Kidney (tissue), 13 donors: ENCODE measurements at regions not wholly inside any gene's neighbourhood (a gene's known extent, or its start where the extent isn't known, plus 50 kb on each side); places are given as distances from the start of the nearest gene placed in this dataset.
A peak's percentile ranks its signal among the peaks of the same experiment; 100 is the strongest.

Experiments
- DNase-seq, 5 donors: peaks; one replicate each; pipeline ENCODE4 v3.0.0-alpha.2; 2013 to 2020
- FAIRE-seq: peaks from 2 replicates; lab custom pipeline; 2012; peaks lifted over from hg19 to GRCh38; lab: Jason Lieb, UNC
- H3K27ac ChIP-seq, 2 donors: one replicate each; pipeline ENCODE4 v1.7.0; 2013; ENCODE audit warnings: low read depth in 2 of 2, low read length in 2 of 2, inconsistent platforms in 1 of 2
- H3K27me3 ChIP-seq: one replicate; pipeline ENCODE4 v1.7.1; 2013; ENCODE audit warnings: low read length, inconsistent platforms; ENCODE audit not compliant: control insufficient read depth, insufficient read depth
- H3K36me3 ChIP-seq, 3 donors: one replicate each; pipeline versions ENCODE4 v1.7.0 to v1.7.1; 2013; ENCODE audit warnings: low read length in 3 of 3, control low read depth in 1 of 3, inconsistent platforms in 1 of 3; ENCODE audit not compliant: insufficient read depth in 3 of 3, control insufficient read depth in 2 of 3
- H3K4me1 ChIP-seq, 3 donors: one replicate each; pipeline versions ENCODE4 v1.7.0 to v1.7.1; 2013; ENCODE audit warnings: low read length in 3 of 3, inconsistent platforms in 1 of 3, low read depth in 1 of 3; ENCODE audit not compliant: control insufficient read depth in 2 of 3, insufficient read depth in 2 of 3
- H3K4me3 ChIP-seq, 3 donors: one replicate each; pipeline versions ENCODE4 v1.7.0 to v1.8.1; 2013; ENCODE audit warnings: low read length in 3 of 3, control low read depth in 1 of 3, inconsistent platforms in 1 of 3
- H3K9ac ChIP-seq, 3 donors: one replicate each; pipeline versions ENCODE4 v1.7.0 to v1.7.1; 2013; ENCODE audit warnings: low read length in 3 of 3, control low read depth in 1 of 3, inconsistent platforms in 1 of 3
- H3K9me3 ChIP-seq, 3 donors: one replicate each; pipeline versions ENCODE4 v1.7.0 to v1.7.1; 2013; ENCODE audit warnings: low read length in 3 of 3, control low read depth in 1 of 3, inconsistent platforms in 1 of 3; ENCODE audit not compliant: control insufficient read depth in 2 of 3, insufficient read depth in 1 of 3
- intact Hi-C: fragments of 100-400 bp; cut with DNase I; formaldehyde crosslinking; loops from one replicate; pipeline ENCODE4 v1.11.1; 2022
- TF ChIP-seq, protein P1 (sequence below): IDR thresholded peaks from 3 replicates; pipeline ENCODE4 v1.5.1; 2012; ENCODE audit warnings: mild to moderate bottlenecking, moderate library complexity, borderline replicate concordance; ENCODE audit not compliant: insufficient read depth; ENCODE audit errors: extremely low read depth
- donor health status: control.
- donor health status: control.
- donor health status: control.
- donor health status: control.
- donor health status: control.
- donor health status: DM: yes; HTN: yes; CAD: no.
- donor health status: Normal renal cell carcinoma (clear cell type).

- Histone ChIP-seq H3K4me3 (peak overlapping the region; percentile 4 to 78 (median 28)), H3K36me3 (peaks cover 3 to 9% (median 5%) of the 10 kb centered on the region in 3 donors), H3K27me3 (no peaks in the 10 kb centered on the region), H3K9ac (peak overlapping the region in 2 of 3 donors; percentile 45 to 85), H3K27ac (peak overlapping the region; percentile 99), H3K9me3 (no peaks in the 10 kb centered on the region), H3K4me1 (peaks cover 4 to 55% (median 45%) of the 10 kb centered on the region in 3 donors)
- TF ChIP-seq, protein P1, sequence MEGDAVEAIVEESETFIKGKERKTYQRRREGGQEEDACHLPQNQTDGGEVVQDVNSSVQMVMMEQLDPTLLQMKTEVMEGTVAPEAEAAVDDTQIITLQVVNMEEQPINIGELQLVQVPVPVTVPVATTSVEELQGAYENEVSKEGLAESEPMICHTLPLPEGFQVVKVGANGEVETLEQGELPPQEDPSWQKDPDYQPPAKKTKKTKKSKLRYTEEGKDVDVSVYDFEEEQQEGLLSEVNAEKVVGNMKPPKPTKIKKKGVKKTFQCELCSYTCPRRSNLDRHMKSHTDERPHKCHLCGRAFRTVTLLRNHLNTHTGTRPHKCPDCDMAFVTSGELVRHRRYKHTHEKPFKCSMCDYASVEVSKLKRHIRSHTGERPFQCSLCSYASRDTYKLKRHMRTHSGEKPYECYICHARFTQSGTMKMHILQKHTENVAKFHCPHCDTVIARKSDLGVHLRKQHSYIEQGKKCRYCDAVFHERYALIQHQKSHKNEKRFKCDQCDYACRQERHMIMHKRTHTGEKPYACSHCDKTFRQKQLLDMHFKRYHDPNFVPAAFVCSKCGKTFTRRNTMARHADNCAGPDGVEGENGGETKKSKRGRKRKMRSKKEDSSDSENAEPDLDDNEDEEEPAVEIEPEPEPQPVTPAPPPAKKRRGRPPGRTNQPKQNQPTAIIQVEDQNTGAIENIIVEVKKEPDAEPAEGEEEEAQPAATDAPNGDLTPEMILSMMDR: no peak
- DNase-seq: peak; percentile 65 to 90 (median 80)
- no peak for FAIRE-seq
- intact Hi-C loops: no loop called here
Measured at GRCh38 chr12:124517260-124518050, 50.0 kb downstream of the NCOR2 start.

DNA sequence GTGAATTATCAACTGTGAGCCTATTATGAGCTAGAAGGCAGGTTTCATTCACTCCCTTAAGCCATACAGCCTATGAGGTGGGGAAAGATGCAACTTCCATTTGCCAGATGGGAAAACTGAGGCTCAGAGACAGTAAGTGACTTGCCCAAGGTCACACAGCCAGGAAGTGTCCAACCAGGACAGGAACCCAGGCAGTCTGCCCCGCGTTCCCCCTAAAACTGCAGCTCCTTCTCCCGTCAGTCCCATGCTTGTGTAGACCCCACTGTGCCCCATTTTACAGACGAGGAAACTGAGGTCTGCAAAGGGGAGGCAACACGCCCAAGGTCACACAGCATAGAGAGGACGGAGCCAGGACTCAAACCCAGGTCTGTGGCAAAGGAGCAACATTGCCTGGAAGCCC lies 50.6 kb downstream of the NCOR2 start:
- Histone ChIP-seq H3K36me3 (peaks cover 3 to 9% (median 5%) of the 10 kb centered on the region in 3 donors), H3K9ac (peak overlapping the region in 2 of 3 donors; percentile 11 to 85), H3K4me1 (peaks cover 4 to 56% (median 48%) of the 10 kb centered on the region in 3 donors), H3K9me3 (no peaks in the 10 kb centered on the region), H3K27ac (peak overlapping the region; percentile 99), H3K4me3 (peak overlapping the region; percentile 26 to 78 (median 28)), H3K27me3 (no peaks in the 10 kb centered on the region)
- DNase-seq (no peak), FAIRE-seq (no peak)
- intact Hi-C loops: no loop called here
- TF ChIP-seq, protein P1: no peak

DNA sequence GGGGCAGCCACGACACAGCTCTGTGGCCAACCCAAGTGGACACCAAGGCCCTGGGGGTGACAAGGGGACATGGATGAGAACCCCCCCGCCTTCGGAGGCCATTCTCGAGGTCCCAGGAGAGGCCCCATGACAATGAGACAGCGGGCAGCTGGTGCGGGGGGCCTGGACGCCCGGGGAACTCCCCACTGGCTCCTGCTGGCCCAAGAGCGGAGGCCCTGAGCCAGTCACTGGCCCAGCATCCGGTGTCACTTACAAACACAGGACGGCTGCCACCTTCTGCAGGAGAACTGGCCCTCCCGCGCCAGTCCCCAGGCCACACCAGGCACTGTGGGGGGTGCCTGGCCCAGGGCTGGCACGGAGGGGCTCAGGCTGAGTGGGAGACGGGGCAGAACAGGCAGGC lies 51.4 kb downstream of the NCOR2 start:
- H3K27me3 ChIP-seq: no peaks in the 10 kb centered on the region
- H3K4me3 ChIP-seq: no peak overlapping the region
- TF ChIP-seq, protein P1: no peak
- H3K36me3 ChIP-seq: peaks cover 3 to 9% (median 5%) of the 10 kb centered on the region in 3 donors
- intact Hi-C loops: no loop called here
- peak overlapping the region in 2 of 3 donors; percentile 11 to 85 for H3K9ac ChIP-seq
- peaks cover 4 to 54% (median 45%) of the 10 kb centered on the region in 3 donors for H3K4me1 ChIP-seq
- DNase-seq: peak in 1 of 5 donors; percentile 80
- no peak for FAIRE-seq
- no peaks in the 10 kb centered on the region for H3K9me3 ChIP-seq
- H3K27ac ChIP-seq: peak overlapping the region; percentile 99
